Cerebellar cortex (tissue), 1 donor: ENCODE measurements at regions not wholly inside any gene's neighbourhood (a gene's known extent, or its start where the extent isn't known, plus 50 kb on each side); places are given as distances from the start of the nearest gene placed in this dataset.
"Not testable (repeated sequence)": the region's sequence is repeated elsewhere in the genome, so short reads cannot be mapped to it uniquely, and the experiment has no call there.

Source experiments
- DNase-seq: peaks from one replicate; pipeline ENCODE4 v3.0.0-alpha.2; 2015; ENCODE audit warnings: low spot score

DNA sequence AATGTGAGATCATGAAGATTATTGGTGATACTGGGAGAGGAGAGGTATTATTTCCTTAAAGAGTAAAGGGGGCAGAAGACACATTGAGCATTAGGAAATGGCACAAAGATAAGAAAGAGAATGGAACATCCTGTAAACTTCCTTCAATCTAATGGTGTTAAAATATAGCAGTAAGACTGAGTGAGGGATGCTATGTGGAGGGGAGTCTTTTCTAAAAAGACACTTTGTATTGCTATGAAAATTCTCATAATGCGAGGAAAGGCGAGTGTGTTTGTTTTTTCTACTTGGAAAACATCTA lies 405.2 kb downstream of the ARL4A start:
- DNase-seq: no peak

DNA sequence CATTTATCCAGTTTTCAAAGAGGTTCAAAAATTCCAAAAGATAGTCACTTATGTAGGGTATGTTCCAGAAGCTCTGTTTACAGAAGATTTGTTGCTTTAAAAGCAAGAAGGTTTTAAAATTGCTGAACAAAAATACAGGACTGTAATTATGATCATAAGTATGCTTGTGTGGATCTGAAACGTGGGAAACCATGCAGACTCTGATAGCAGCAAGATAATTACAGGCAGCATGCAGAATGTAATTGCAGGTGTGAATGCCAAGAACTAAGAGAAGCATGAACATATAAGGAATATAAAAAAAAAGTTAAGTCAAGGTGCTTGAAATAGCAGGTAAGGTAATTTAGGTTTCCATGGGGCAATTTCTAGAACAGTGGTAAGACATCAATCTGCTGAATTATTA lies 405.7 kb downstream of the ARL4A start:
- no peak for DNase-seq

DNA sequence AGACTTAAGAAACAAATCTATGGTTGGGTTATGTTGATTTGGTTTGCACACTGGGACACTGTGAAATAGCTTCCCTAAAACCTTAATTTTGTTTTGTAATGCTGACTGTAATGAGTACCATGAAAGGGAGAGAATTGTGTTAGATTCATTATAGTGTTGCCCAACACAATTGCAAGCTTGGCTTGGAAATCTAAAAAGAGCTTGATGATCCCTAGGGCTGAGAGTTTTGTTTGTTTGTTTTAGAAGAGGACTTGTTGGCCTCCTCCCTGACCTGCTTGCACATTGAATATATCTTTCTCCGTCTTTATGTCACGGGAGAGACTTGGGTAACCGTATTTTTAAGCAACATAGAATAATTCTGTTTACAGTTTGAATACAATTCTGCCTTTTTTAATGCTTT lies 410.1 kb downstream of the ARL4A start:
- DNase-seq: no peak

DNA sequence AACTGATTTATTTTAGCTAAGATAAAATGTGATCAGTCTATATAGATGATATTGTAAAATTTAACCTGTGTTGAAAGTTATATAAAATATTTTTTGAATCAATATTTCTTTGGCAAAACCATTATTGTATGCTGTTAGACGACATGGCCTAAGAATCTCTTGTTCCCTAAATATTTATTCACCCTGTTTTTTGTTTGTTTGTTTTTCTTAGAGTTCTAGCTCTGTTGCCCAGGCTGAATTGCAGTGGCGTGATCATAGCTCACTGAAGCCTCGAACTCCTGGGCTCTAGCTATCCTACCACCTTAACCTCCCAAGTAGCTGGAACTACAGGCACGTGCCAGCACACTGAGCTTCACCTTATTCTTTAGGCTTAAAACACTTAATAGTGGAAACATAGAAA lies 410.7 kb downstream of the ARL4A start:
- DNase-seq: no peak

DNA sequence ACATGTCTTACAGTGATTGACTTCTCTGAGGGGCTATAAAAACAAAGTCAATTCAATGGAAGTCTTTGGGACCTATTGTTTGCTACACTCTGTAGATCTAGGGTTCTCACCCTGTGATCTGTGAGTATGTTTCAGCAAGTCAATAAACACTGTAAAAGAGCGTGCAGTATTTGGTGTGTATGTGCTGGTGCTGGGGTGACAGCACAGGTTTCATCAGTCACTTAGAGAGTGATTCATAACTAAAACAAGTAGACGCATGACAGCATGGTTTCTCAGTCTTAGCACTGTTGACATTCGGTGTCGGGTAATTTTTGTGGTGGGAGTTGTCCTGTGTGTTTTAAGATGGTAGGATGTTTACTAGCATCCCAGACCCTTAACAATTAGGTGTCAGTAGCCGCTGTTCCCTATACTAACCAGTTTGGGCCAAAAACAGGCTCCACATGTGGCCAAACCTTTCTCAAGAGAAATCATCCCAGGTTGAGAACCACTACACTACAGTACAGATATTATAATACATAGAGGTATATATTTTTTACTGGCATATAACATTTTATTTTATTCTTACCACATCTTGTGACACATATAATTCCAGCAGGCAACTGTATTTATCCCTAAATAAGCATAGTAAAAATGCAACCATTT lies 411.8 kb downstream of the ARL4A start:
- no peak for DNase-seq

DNA sequence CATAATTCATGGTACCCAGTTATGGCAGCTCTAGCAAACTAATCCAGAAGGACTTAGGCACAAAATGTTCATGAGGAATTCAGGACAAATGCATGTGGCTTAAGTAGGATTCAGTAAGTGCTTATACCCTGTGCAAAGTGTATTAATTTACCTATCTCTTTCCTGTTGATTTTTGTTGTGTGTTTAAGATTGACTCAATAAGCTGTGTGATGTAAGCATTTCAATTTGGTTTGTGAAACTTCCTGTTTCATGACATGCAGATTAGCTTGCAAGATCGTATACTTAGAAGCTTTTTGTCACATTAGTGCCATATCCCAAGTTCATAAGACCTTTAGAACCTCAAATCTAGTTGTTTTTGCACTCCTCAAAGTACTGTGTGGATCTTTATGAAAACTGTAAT lies 416.7 kb downstream of the ARL4A start:
- DNase-seq: no peak

DNA sequence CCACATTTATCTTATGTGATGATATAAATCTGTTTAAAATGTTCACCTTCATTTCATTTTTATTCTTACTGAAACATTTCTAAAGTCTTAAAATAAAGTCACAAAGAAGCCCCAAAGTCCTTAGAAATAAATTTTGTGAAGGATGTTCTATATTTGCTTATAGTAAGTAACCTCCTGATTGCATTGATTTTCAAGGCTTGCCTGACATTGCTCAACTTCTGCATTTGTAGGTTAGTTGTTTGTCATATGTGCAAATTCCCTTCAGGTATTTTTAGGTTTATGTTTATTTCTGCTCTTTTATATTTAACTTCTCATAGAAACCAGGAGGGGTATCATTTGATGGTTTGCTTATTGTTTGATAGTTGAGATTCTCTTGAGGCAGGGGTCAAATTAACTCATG lies 417.8 kb downstream of the ARL4A start:
- DNase-seq: no peak

DNA sequence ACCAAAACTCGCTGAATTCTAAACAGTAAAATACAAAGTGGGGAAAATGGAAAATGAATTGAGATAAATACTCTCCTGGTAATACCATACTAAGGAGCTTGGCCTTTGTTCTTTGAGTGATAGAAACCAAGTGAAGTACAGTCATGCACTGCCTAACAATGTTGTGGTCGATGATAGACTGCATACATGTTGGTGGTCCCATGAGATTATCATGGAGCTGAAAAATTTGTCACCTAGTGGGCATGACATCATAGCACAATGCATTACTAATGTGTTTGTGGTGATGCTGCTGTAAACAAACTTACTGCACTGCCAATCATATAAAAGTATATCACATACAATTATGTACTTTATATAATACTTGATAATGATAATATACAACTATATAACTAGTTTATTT lies 419.1 kb downstream of the ARL4A start:
- no peak for DNase-seq

DNA sequence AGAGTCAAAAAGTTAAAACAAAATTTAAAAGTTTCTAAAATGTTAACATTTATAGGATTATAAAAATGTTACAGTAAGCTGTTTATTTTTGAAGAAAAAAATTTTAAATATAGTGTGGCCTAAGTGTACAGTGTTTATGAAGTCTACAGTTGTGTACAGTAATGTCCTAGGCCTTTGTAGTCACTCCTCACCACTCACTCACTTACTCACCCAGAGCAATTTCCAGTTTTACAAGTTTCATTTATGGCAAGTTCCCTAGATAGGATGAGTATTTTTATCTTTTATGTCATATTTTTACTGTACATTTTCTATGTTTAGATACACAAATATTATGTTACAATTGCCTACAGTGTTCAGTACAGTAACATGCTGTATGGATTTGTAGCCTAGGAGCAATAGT lies 419.9 kb downstream of the ARL4A start:
- no peak for DNase-seq

DNA sequence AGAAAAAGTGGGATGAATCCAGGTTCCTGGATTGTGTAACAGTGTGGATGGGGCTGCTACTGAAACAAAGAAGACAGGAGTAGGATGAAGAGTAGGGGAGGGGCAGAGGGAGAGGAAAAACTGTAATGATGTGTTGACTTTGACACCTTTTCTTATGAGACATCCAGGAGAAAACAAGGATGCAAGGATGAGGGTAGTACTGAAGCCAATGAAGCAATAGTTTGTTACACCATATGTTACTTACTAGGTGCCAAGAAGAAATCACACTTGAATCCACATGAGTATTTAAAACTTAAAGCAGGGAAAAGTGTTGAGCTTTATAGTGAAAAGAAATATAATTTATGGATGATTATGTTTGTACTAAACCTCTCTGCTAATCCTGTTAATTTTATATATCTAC lies 420.6 kb downstream of the ARL4A start:
- DNase-seq: no peak

DNA sequence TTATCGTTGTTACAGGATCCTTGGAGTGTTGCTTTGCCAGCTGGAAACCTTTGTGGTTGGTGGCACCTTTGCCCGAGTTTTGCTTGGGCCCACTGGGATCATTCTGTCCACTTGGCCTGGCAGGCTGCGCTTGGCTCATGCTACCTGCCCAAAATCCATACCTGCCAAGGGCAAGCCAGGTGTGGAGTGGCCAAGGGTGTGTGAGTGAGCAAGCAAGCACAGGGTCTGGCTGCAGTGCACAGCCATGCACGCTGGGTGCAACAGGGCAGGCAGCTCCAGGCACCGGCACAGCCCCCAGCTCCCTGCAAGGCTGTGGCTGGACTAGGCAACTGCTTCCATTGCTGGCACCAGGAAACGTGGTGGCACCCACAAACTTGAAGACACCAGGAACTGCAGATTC lies 421.8 kb downstream of the ARL4A start:
- no peak for DNase-seq

DNA sequence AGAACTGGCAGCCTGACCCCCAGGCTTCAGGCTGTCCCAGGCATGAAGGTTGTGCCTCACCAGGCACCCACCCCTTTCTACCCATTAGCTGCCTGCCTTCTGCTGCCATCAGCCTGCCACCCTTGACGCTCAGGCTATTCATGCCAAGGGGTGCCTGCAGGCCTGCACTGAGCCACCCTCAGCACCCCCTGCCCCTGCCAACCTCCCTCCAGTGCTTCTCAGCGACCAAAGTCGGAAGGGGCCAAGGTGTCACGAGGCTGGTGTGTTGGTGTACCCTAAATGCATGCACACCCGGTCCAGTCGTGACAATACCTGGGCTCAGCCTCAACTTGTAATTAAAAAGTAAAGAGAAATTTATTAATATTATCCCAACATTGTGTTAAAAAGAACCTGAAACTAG lies 422.7 kb downstream of the ARL4A start:
- no peak for DNase-seq

DNA sequence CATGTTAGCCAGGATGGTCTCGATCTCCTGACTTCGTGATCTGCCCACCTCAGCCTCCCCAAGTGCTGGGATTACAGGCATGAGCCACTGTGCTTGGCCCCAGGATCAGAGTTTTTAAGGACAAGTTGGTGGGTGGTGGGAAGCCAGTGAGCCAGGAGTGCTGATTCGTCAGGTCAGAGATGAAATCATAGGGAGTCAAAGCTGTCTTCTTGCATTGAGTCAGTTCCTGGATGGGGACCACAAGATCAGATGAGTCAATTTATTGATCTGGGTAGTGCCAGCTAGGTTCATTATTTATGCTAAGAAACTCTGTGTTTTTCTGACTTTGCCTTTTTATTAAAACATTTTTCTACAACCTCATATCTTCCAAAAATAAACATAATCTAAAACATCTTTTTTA lies 423.8 kb downstream of the ARL4A start:
- no peak for DNase-seq

DNA sequence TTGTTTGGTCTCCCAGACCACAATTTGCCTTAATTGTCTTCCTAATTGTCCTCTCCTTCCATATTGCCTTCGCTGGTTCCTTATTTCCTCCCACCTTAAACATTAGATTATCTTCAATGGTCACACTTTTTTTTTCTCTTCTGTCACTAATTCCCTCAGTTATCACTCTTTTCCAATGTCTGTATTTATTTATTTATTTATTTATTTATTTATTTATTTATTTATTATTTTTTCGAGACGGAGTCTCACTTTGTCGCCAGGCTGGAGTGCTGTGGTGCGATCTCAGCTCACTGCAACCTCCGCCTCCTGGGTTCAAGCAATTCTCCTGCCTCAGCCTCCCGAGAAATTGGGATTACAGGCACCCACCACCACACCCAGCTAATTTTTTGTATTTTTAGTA lies 426.8 kb downstream of the ARL4A start:
- DNase-seq: not testable (repeated sequence)

DNA sequence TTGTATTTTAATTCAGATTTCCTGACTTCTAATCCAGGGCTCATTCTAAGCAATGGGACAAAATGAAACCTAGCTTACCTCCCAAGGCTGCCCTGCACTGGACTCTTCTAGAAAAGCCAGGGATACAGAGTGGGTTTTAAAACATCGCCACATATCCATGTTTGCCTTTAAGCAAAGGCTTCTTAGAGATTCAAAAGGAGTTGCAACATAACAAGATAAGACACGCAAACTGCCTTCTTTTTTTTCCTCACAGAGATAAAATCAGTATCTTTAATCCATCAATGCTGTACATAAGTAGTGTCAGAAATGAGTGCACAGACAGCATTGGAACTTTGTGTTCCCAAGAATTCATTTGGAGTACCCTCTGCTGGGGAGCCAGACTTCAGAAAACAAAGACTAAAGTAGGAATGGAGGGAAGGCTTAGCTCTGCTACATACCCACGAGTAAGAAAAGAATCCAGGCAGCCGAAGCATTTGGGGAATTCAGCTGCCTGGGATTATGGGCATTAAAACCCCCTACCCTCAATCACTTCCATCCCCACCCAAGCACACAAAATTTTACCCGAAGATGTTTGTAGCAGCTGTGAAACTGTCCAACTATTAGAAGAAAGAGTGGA lies 427.8 kb downstream of the ARL4A start:
- no peak for DNase-seq

DNA sequence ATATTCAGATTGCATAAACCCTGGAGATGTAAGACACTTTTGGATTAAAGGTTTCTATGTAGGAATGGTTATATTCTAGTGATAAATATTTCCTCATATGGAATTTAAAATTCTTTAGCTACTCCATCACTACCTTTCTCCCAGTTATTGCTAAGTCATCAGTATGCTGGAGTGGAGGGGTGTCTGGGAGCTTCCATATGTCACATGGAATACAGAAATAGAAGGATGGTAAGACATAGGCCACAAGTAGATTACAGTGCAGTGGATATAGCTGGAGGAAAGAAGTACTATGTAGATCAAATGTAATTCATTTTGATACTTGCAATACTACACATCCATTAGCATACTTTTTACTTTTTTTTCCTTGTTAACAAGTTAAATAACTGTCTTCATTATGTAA lies 428.4 kb downstream of the ARL4A start:
- DNase-seq: no peak

DNA sequence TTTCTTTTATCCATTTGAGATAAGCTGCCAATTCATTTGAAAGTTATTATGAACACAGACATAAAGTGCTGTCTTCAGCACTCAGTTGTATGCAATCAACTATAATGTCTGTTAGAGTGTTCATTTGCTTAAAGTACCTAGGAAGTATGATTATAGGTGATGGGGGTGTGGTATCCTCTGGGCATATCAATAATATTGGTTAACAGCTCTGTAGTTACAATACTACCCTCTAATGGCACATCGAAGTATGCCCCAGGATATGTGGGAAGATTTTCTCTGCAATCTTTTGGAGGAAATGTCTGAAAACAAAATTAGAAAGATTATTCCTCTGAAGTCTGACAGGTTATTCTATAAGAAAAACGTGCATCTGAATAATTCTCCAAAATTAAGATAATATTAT lies 429.7 kb downstream of the ARL4A start:
- DNase-seq: no peak

DNA sequence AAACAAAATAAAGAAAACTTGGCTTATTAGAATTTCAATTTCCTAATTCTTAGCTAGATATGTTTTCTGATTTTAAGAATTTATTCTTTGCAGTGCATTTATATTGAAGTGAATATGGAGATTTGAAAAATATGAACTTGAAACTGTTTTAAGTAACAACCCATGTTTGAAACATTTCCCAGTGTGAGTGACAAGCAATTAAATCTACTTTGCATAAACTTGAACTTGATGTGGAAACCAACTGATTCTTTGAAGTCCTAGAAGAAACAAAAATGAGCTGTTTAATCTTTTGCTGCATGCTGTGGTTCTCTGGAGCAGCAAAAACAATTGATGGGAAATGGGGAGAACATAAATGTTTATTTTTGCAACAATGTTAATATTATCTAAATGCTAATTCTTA lies 430.2 kb downstream of the ARL4A start:
- DNase-seq: no peak

DNA sequence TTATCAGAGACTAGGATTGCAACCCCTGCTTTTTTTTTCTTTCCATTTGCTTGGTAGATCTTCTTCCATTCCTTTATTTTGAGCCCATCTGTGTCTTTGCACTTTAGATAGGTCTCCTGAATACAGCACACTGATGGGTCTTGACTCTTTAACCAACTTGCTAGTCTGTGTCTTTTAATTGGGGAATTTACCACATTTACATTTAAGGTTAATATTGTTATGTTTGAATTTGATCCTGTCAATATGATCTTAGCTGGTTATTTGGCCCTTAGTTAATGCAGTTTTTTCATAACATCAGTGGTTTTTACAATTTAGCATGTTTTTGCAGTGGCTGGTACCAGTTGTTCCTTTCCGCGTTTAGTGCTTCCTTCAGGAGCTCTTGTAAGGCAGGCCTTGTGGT lies 437.2 kb downstream of the ARL4A start:
- DNase-seq: not testable (repeated sequence)

DNA sequence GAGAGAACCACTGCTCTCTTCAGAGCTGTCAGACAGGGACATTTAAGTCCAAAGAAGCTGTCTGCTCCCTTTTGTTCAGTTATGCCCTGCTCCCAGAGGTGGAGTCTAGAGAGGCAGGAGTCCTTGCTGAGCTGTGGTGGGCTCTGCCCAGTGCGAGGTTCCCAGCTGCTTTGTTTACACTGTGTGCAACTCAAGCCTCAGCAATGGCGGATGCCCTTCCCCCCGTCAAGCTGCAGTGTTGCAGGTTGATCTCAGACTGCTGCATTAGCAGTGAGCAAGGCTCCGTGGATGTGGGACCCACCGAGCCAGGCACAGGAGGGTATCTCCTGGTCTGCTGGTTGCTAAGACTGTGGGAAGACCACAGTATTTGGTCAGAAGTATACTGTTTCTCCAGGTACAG lies 438.9 kb downstream of the ARL4A start:
- DNase-seq: no peak

DNA sequence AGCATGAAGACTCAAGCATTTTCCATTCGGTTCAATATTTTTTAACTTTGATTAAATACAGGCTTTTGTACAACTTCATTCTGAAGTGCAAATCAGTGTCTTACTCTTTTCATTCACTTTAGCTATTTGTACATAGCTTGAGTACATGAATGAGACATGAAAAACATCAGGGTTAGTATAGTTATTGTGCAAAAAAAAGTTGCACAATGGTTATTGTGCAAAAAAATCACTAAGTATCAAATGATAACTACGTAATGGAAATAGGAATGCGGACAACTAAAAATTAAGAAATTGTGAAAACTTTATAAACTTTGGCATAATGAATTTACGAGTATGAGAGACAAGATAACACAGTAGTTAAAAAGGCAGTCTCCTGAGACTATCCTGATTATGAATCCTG lies 442.9 kb downstream of the ARL4A start:
- DNase-seq: no peak

DNA sequence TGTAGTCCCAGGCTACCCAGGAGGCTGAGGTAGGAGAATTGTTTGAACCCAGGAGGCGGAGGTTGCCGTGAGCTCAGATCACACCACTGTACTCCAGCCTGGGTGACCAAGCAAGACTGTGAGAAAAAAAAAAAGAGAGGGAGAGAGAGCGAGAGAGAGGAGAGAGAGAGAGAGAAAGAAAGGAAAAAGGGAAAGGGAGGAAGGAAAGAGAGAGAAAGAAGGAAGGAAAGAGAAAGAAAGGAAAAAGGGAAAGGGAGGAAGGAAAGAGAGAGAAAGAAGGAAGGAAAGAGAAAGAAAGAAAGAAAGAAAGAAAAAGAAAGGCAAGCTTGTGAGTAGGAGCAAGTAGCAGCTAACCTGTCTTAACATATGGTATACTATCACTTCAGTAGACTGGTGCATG lies 443.5 kb downstream of the ARL4A start:
- not testable (repeated sequence) for DNase-seq

DNA sequence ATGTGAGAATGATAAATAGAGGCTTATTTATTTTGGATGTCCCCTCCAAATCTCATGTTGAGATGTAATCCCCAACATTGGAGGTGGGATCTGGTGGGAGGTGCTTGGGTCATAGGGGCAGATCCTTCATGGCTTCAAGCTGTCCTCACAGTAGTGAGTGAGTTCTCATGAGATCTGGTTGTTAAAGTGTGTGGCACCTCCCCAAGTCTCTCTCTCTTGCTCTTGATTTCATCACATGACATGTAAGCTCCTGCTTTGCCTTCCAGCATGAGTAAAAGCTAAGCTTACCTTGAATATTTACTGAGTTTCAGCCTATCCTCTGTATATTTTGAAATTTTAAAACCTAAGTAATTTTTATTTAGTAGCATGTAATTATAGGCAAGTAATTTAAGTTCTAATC lies 444.9 kb downstream of the ARL4A start:
- no peak for DNase-seq

DNA sequence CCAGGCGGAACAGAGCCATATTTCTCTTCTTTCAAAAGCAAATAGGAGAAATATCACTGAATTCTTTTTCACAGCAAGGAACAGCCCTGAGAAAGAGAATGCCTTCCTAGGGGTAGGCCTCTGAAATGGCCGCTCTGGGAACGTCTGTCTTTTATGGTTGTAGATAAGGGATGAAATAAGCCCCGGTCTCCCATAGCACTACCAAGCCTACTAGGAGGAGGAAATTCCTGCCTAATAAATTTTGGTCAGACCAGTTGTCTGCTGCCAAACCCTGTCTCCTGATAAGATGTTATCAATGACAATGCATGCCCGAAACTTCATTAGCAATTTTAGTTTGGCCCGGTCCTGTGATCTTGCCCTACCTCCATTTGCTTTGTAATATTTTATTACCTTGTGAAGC lies 448.9 kb downstream of the ARL4A start:
- DNase-seq: not testable (repeated sequence)

DNA sequence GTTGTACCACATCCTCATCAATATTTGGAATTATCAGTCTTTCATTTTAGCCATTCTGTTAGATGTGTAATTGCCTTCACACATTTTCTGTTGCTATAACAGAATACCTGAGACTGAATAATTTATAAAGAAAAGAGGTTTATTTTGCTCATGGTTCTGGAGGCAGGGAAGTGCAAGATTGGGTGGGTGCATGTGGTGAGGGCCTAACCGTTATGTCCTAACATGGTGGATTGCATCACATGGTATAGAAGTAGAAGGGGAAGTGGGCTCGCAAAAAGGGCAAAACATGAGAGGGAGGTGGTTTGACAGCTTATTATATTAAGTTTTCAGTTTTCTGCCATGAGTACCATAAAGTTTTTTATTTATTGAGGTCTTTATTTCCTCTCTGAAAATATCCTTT lies 452.0 kb downstream of the ARL4A start:
- no peak for DNase-seq
